Heart right ventricle (tissue), 16 donors: ENCODE measurements at regions not wholly inside any gene's neighbourhood (a gene's known extent, or its start where the extent isn't known, plus 50 kb on each side); places are given as distances from the start of the nearest gene placed in this dataset.

Source experiments
- ATAC-seq, 8 donors: fragments of 200-7000 bp; cut with Tn5 transposase; one replicate each; pipeline ENCODE4 v1.9.1; 2020; ENCODE audit warnings: mild to moderate bottlenecking in 8 of 8, moderate library complexity in 8 of 8, moderate number of reproducible peaks in 1 of 8
- DNase-seq, 2 donors: peaks; one replicate each; pipeline ENCODE4 v3.0.0-alpha.2; 2020
- H3K27ac ChIP-seq, 10 donors: fragments of 200-600 bp; sonication (generic) in 2 of 10; one replicate each; pipeline versions ENCODE4 v1.5.0 to v1.8.0; 2020 to 2022; ENCODE audit warnings: mild to moderate bottlenecking in 3 of 10
- H3K27me3 ChIP-seq, 7 donors: fragments of 200-600 bp; one replicate each; pipeline ENCODE4 v1.8.0; 2021 to 2022; ENCODE audit warnings: mild to moderate bottlenecking in 2 of 7
- H3K36me3 ChIP-seq, 9 donors: fragments of 200-600 bp; sonication (generic) in 1 of 9; one replicate each; pipeline versions ENCODE4 v1.5.0 to v1.8.0; 2020 to 2022; ENCODE audit warnings: mild to moderate bottlenecking in 2 of 9
- H3K4me1 ChIP-seq, 9 donors: fragments of 200-600 bp; sonication (generic) in 1 of 9; one replicate each; pipeline versions ENCODE4 v1.5.0 to v1.8.0; 2020 to 2022; ENCODE audit warnings: mild to moderate bottlenecking in 4 of 9
- H3K4me3 ChIP-seq, 10 donors: fragments of 200-600 bp; sonication (generic) in 2 of 10; one replicate each; pipeline versions ENCODE4 v1.5.0 to v1.8.0; 2020 to 2022; ENCODE audit warnings: mild to moderate bottlenecking in 7 of 10, moderate library complexity in 2 of 10
- H3K9me3 ChIP-seq, 11 donors: fragments of 200-600 bp in 10 of 11; sonication (generic) in 2 of 11; one replicate each; pipeline versions ENCODE4 v1.5.0 to v1.8.0; 2013 to 2022; ENCODE audit warnings: mild to moderate bottlenecking in 2 of 11, control low read depth in 1 of 11, moderate library complexity in 1 of 11
- CTCF ChIP-seq, 9 donors: fragments of 200-600 bp; sonication (generic) in 2 of 9; IDR thresholded peaks; one replicate each; pipeline versions ENCODE4 v1.5.0 to v1.8.0; 2021 to 2022; ENCODE audit warnings: antibody characterized with exemption in 9 of 9, mild to moderate bottlenecking in 5 of 9, moderate library complexity in 1 of 9
- WGBS, 2 donors: extraction: QIAGEN DNeasy Blood & Tissue Kit; methylation state at CpG; one replicate each; pipeline ENCODE4 v1.1.7; 2013; ENCODE audit warnings: inconsistent platforms in 1 of 2; 5-methylcytosine and 5-hydroxymethylcytosine counted together
- intact Hi-C, 10 donors: fragments of 100-400 bp; cut with DNase I; formaldehyde crosslinking; loops; one replicate each; pipeline versions ENCODE4 v1.11.1 to v1.14.2; 2022
- donor health status: Arrhythmogenic right ventricular cardiomyopathy.
- donor health status: ischemic (EF 13 %, LVEDD 7.1; RV severe dilation, severe dysfunction).
- donor health status: healthy with polysubstance abuse.
- donor health status: DM: no; HTN: yes; CAD: no.
- donor health status: DM: no; HTN: no; CAD: no.
- donor health status: ischemic (EF 25% LVEDD 6.9; RV normal size, moderate dysfunction).
- donor health status: ischemic (EF 25% LVEDD 5.7; RV mildly dilated, moderate dysfunction).
- donor health status: healthy.
- donor health status: DM: yes; HTN: yes; CAD: no.
- donor health status: Ischemic cardiomyopathy.
- donor health status: ischemic (EF 35%, LVEDD 5.7; RV mildly dilated, moderate dysfunction).
- donor health status: nonischemic (EF 11% LVEDD 7.7; RV severe dilation, severe dysfunction).
- donor health status: DM: yes; HTN: yes; CAD: no.
- donor health status: PGD.
- donor health status: ischemic (EF 29% LVEDD 5.4; RV normal size, mild dysfunction).
- donor health status: nonischemic (EF 23%, LVEDD 6.1; RV moderate dilation, normal function).

GRCh38 chr7:138282997-138283396, 177.1 kb upstream of the TRIM24 start:
- intact Hi-C loops = no loop called here
- peaks cover 0 to 2% (median 0%) of the 10 kb centered on the region in 11 donors for H3K9me3 ChIP-seq
- no peaks in the 10 kb centered on the region for H3K4me1 ChIP-seq
- H3K36me3 ChIP-seq = no peaks in the 10 kb centered on the region
- no peak overlapping the region for H3K4me3 ChIP-seq
- H3K27ac ChIP-seq = no peak overlapping the region
- no peaks in the 10 kb centered on the region for H3K27me3 ChIP-seq
- no peak for ATAC-seq
- DNase-seq = no peak
- no peak for TF ChIP-seq CTCF (IDR thresholded peaks at IDR 0.05)
- 75 to 77% methylated on average over 5 of the region's 5 CpGs for WGBS, 2 donors

GRCh38 chr7:138285129-138285528, 174.9 kb upstream of the TRIM24 start:
- intact Hi-C loops = no loop called here
- H3K27ac ChIP-seq = no peak overlapping the region
- TF ChIP-seq CTCF (IDR thresholded peaks at IDR 0.05) = no peak

GRCh38 chr7:138286846-138287245, 173.2 kb upstream of the TRIM24 start:
- Histone ChIP-seq H3K36me3 (no peaks in the 10 kb centered on the region), H3K4me3 (no peak overlapping the region), H3K27me3 (no peaks in the 10 kb centered on the region), H3K4me1 (no peaks in the 10 kb centered on the region), H3K27ac (no peak overlapping the region), H3K9me3 (peaks cover 0 to 24% (median 5%) of the 10 kb centered on the region in 11 donors)
- 88 to 89% methylated on average over 3 of the region's 3 CpGs for WGBS, 2 donors
- ATAC-seq = no peak
- DNase-seq = no peak
- intact Hi-C loops = no loop called here
- TF ChIP-seq CTCF (IDR thresholded peaks at IDR 0.05) = no peak

More at GRCh38 chr7:138285129-138285528, 174.9 kb upstream of the TRIM24 start:
- no peaks in the 10 kb centered on the region for H3K36me3 ChIP-seq
- 67 to 75% methylated on average over 1 of the region's 1 CpG for WGBS, 2 donors
- no peak for DNase-seq
- peaks cover 0 to 15% (median 5%) of the 10 kb centered on the region in 11 donors for H3K9me3 ChIP-seq
- no peak for ATAC-seq
- no peak overlapping the region for H3K4me3 ChIP-seq
- H3K4me1 ChIP-seq = no peaks in the 10 kb centered on the region
- H3K27me3 ChIP-seq = no peaks in the 10 kb centered on the region

- no peaks in the 10 kb centered on the region for H3K36me3 ChIP-seq
- no peak overlapping the region for H3K27ac ChIP-seq
- H3K4me1 ChIP-seq = no peaks in the 10 kb centered on the region
- H3K27me3 ChIP-seq = no peaks in the 10 kb centered on the region
- peaks cover 0 to 24% (median 5%) of the 10 kb centered on the region in 11 donors for H3K9me3 ChIP-seq
- H3K4me3 ChIP-seq = no peak overlapping the region
- TF ChIP-seq CTCF (IDR thresholded peaks at IDR 0.05) = no peak
- ATAC-seq (no peak), DNase-seq (no peak)
- intact Hi-C loops = no loop called here
- 68 to 75% methylated on average over 2 of the region's 2 CpGs for WGBS, 2 donors
Observed at GRCh38 chr7:138287549-138287948, 172.5 kb upstream of the TRIM24 start.
